Neural progenitor cell (in vitro differentiated cells): ENCODE measurements at regions not wholly inside any gene's neighbourhood (a gene's known extent, or its start where the extent isn't known, plus 50 kb on each side); places are given as distances from the start of the nearest gene placed in this dataset.

ENCODE experiments used
- EZH2 ChIP-seq: fragments of 200-600 bp; sonication (generic); IDR thresholded peaks from 2 replicates; pipeline ENCODE4 v1.6.1; 2017; ENCODE audit warnings: antibody characterized with exemption, mild to moderate bottlenecking, moderate library complexity
- TF ChIP-seq, protein P1 (sequence below): fragments of 200-600 bp; sonication (generic); IDR thresholded peaks from 2 replicates; pipeline ENCODE4 v1.5.1; 2017; ENCODE audit warnings: antibody characterized with exemption, mild to moderate bottlenecking

GRCh38 chr4:174582463-174582862 lies 60.2 kb upstream of the HPGD start:
- TF ChIP-seq, protein P1, sequence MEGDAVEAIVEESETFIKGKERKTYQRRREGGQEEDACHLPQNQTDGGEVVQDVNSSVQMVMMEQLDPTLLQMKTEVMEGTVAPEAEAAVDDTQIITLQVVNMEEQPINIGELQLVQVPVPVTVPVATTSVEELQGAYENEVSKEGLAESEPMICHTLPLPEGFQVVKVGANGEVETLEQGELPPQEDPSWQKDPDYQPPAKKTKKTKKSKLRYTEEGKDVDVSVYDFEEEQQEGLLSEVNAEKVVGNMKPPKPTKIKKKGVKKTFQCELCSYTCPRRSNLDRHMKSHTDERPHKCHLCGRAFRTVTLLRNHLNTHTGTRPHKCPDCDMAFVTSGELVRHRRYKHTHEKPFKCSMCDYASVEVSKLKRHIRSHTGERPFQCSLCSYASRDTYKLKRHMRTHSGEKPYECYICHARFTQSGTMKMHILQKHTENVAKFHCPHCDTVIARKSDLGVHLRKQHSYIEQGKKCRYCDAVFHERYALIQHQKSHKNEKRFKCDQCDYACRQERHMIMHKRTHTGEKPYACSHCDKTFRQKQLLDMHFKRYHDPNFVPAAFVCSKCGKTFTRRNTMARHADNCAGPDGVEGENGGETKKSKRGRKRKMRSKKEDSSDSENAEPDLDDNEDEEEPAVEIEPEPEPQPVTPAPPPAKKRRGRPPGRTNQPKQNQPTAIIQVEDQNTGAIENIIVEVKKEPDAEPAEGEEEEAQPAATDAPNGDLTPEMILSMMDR: no peak
- TF ChIP-seq EZH2: no peak
